ENCODE measurements at regions not wholly inside any gene's neighbourhood (a gene's known extent, or its start where the extent isn't known, plus 50 kb on each side); places are given as distances from the start of the nearest gene placed in this dataset.

- Histone ChIP-seq H3K36me3 (no peaks in the 10 kb centered on the region), H3K27me3 (no peaks in the 10 kb centered on the region), H3K4me1 (no peaks in the 10 kb centered on the region), H3K27ac (no peak overlapping the region), H3K9me3 (no peaks in the 10 kb centered on the region), H3K4me3 (no peak overlapping the region)
- DNase-seq = no peak
- no peak for TF ChIP-seq CTCF (IDR thresholded peaks at IDR 0.05 in 4 of 5, conservative IDR thresholded peaks at IDR 0.05 in 1 of 5)
- TF ChIP-seq POLR2A (IDR thresholded peaks at IDR 0.05) = no peak
- no peak for ATAC-seq
- intact Hi-C loops (cut with DNase I; ENCODE audit: low total_unique reads) (no loop called here), in situ Hi-C loops (cut with MboI; ENCODE audit: low sequenced_read_pairs in 4 of 4) (no loop called here)
Observed at GRCh38 chr4:100061835-100062234, 111.8 kb upstream of the H2AZ1 start.

GRCh38 chr4:100060765-100061416 lies 110.8 kb upstream of the H2AZ1 start:
- no peak overlapping the region for H3K27ac ChIP-seq
- intact Hi-C loops (cut with DNase I; ENCODE audit: low total_unique reads) (no loop called here), in situ Hi-C loops (cut with MboI; ENCODE audit: low sequenced_read_pairs in 4 of 4) (no loop called here)
- no peak for DNase-seq
- no peaks in the 10 kb centered on the region for H3K9me3 ChIP-seq
- no peaks in the 10 kb centered on the region for H3K27me3 ChIP-seq
- H3K36me3 ChIP-seq = no peaks in the 10 kb centered on the region
- H3K4me3 ChIP-seq = no peak overlapping the region
- no peak for TF ChIP-seq CTCF (IDR thresholded peaks at IDR 0.05 in 4 of 5, conservative IDR thresholded peaks at IDR 0.05 in 1 of 5)
- ATAC-seq = no peak
- no peaks in the 10 kb centered on the region for H3K4me1 ChIP-seq

- no peaks in the 10 kb centered on the region for H3K9me3 ChIP-seq
- intact Hi-C loops (cut with DNase I; ENCODE audit: low total_unique reads) (no loop called here), in situ Hi-C loops (cut with MboI; ENCODE audit: low sequenced_read_pairs in 4 of 4) (no loop called here)
Observed at GRCh38 chr4:100059467-100059866, 109.4 kb upstream of the H2AZ1 start.

GRCh38 chr4:100056701-100057100 lies 106.6 kb upstream of the H2AZ1 start:
- TF ChIP-seq POLR2A (IDR thresholded peaks at IDR 0.05) (no peak), CTCF (IDR thresholded peaks at IDR 0.05 in 4 of 5, conservative IDR thresholded peaks at IDR 0.05 in 1 of 5) (no peak)
- in situ Hi-C loops (cut with MboI; ENCODE audit: low sequenced_read_pairs in 4 of 4) = no loop called here
- ATAC-seq (no peak), DNase-seq (no peak)
- no peaks in the 10 kb centered on the region for H3K4me1 ChIP-seq
- intact Hi-C loops (cut with DNase I; ENCODE audit: low total_unique reads) = no loop called here
- H3K9me3 ChIP-seq = no peaks in the 10 kb centered on the region
- no peak overlapping the region for H3K4me3 ChIP-seq
- no peaks in the 10 kb centered on the region for H3K36me3 ChIP-seq
- H3K27ac ChIP-seq = no peak overlapping the region
- H3K27me3 ChIP-seq = no peaks in the 10 kb centered on the region

More at GRCh38 chr4:100059467-100059866, 109.4 kb upstream of the H2AZ1 start:
- H3K4me3 ChIP-seq = no peak overlapping the region
- H3K36me3 ChIP-seq = no peaks in the 10 kb centered on the region
- ATAC-seq (no peak), DNase-seq (no peak)
- no peaks in the 10 kb centered on the region for H3K27me3 ChIP-seq
- H3K27ac ChIP-seq = no peak overlapping the region
- TF ChIP-seq CTCF (IDR thresholded peaks at IDR 0.05 in 4 of 5, conservative IDR thresholded peaks at IDR 0.05 in 1 of 5) (no peak), POLR2A (IDR thresholded peaks at IDR 0.05) (no peak)
- H3K4me1 ChIP-seq = no peaks in the 10 kb centered on the region

GRCh38 chr4:100054071-100054470 lies 104.0 kb upstream of the H2AZ1 start:
- ATAC-seq = no peak
- Histone ChIP-seq H3K4me1 (no peaks in the 10 kb centered on the region), H3K9me3 (no peaks in the 10 kb centered on the region), H3K27me3 (no peaks in the 10 kb centered on the region), H3K4me3 (no peak overlapping the region), H3K27ac (no peak overlapping the region), H3K36me3 (no peaks in the 10 kb centered on the region)
- in situ Hi-C loops (cut with MboI; ENCODE audit: low sequenced_read_pairs in 4 of 4) (no loop called here), intact Hi-C loops (cut with DNase I; ENCODE audit: low total_unique reads) (no loop called here)
- no peak for TF ChIP-seq CTCF (IDR thresholded peaks at IDR 0.05 in 4 of 5, conservative IDR thresholded peaks at IDR 0.05 in 1 of 5)
- DNase-seq = no peak

Measured in gastrocnemius medialis (tissue), 4 donors.